CD4-positive, alpha-beta T cell (primary cell): ENCODE measurements at regions not wholly inside any gene's neighbourhood (a gene's known extent, or its start where the extent isn't known, plus 50 kb on each side); places are given as distances from the start of the nearest gene placed in this dataset.
"Not testable (repeated sequence)": the region's sequence is repeated elsewhere in the genome, so short reads cannot be mapped to it uniquely, and the experiment has no call there.

Source experiments
- ATAC-seq: fragments of 200-7000 bp; cut with Tn5 transposase; one replicate; pipeline ENCODE4 v1.10.0; 2022; ENCODE audit warnings: mild to moderate bottlenecking; ENCODE audit not compliant: poor library complexity
- CTCF ChIA-PET: fragments of 350-600 bp; sonication (Branson Sonifier 250); formaldehyde crosslinking; loops from one replicate; lab custom pipeline; 2021; ENCODE audit warnings: antibody characterized with exemption, inconsistent platforms; lab: Charles Lee
- POLR2A ChIA-PET: fragments of 350-600 bp; sonication (Branson Sonifier 250); formaldehyde crosslinking; loops from one replicate; lab custom pipeline; 2021; ENCODE audit warnings: antibody characterized with exemption, inconsistent platforms; lab: Charles Lee
- DNase-seq, 14 experiments: peaks; one replicate each; pipeline ENCODE4 v3.0.0-alpha.2; 2013 to 2020; ENCODE audit warnings: mixed read lengths in 2 of 14
- H3K27ac ChIP-seq, 2 donors: one replicate each; pipeline versions ENCODE4 v1.5.1 to v1.7.0; 2013; ENCODE audit warnings: low read length in 2 of 2, low read depth in 1 of 2, mild to moderate bottlenecking in 1 of 2
- H3K27me3 ChIP-seq, 2 experiments: 1 replicate in 1 of 2; 2 replicates in 1 of 2; pipeline versions ENCODE4 v1.6.1 to v1.7.0; 2013; ENCODE audit warnings: low read length in 2 of 2, control low read depth in 1 of 2, mild to moderate bottlenecking in 1 of 2, moderate library complexity in 1 of 2; ENCODE audit not compliant: insufficient read depth in 2 of 2, control insufficient read depth in 1 of 2
- H3K36me3 ChIP-seq: one replicate; pipeline ENCODE4 v1.6.1; 2013; ENCODE audit warnings: low read length, control low read depth; ENCODE audit not compliant: insufficient read depth
- H3K4me1 ChIP-seq: one replicate; pipeline ENCODE4 v1.6.1; 2013; ENCODE audit warnings: low read length, control low read depth; ENCODE audit not compliant: insufficient read depth
- H3K4me3 ChIP-seq: one replicate; pipeline ENCODE4 v1.5.1; 2013; ENCODE audit warnings: mild to moderate bottlenecking, low read length, moderate library complexity
- H3K9me3 ChIP-seq, 2 experiments: 1 replicate in 1 of 2; 2 replicates in 1 of 2; pipeline versions ENCODE4 v1.6.1 to v1.7.0; 2013; ENCODE audit warnings: low read length in 2 of 2, mild to moderate bottlenecking in 2 of 2, control low read depth in 1 of 2, moderate library complexity in 1 of 2; ENCODE audit not compliant: control insufficient read depth in 1 of 2, insufficient read depth in 1 of 2
- H3K27ac Mint-ChIP-seq: one replicate; pipeline ENCODE4 v1.8.0; 2020; ENCODE audit warnings: mixed read lengths
- H3K27me3 Mint-ChIP-seq: one replicate; pipeline ENCODE4 v1.8.0; 2021; ENCODE audit warnings: mixed read lengths
- H3K36me3 Mint-ChIP-seq: one replicate; pipeline ENCODE4 v1.8.0; 2021; ENCODE audit warnings: low read depth, mixed read lengths
- H3K4me1 Mint-ChIP-seq: one replicate; pipeline ENCODE4 v1.8.0; 2021; ENCODE audit warnings: low read depth, mixed read lengths
- H3K4me3 Mint-ChIP-seq: one replicate; pipeline ENCODE4 v1.8.0; 2020; ENCODE audit warnings: mild to moderate bottlenecking, mixed read lengths
- H3K9me3 Mint-ChIP-seq: one replicate; pipeline ENCODE4 v1.8.0; 2020; ENCODE audit warnings: mixed read lengths
- CTCF ChIP-seq: fragments of 200-600 bp; IDR thresholded peaks from one replicate; pipeline ENCODE4 v1.8.0; 2022; ENCODE audit warnings: antibody characterized with exemption, mild to moderate bottlenecking
- intact Hi-C, 2 experiments: fragments of 100-400 bp; cut with DNase I in 1 of 2; cut with micrococcal nuclease in 1 of 2; formaldehyde crosslinking; loops; one replicate each; pipeline versions ENCODE4 v1.15.1 to v1.9.0; 2023 to 2025; cut with DNase I, micrococcal nuclease

GRCh38 chr13:80523134-80523533 is 182.2 kb upstream of the SPRY2 start:
- H3K36me3 Mint-ChIP-seq, result no peaks in the 10 kb centered on the region
- DNase-seq (no peak), ATAC-seq (no peak)
- no peak overlapping the region for H3K4me3 ChIP-seq
- H3K27me3 ChIP-seq, result no peaks in the 10 kb centered on the region
- no peaks in the 10 kb centered on the region for H3K9me3 ChIP-seq
- H3K27ac Mint-ChIP-seq, result no peak overlapping the region
- H3K27me3 Mint-ChIP-seq, result no peaks in the 10 kb centered on the region
- CTCF ChIA-PET, result interaction anchor here (0.6 kb wide), 1 partner anchor 844 kb away, joined by 3 read pairs; no protein-coding TSS in a partner anchor
- H3K4me3 Mint-ChIP-seq, result no peak overlapping the region
- POLR2A ChIA-PET, result no interaction called here
- no peaks in the 10 kb centered on the region for H3K36me3 ChIP-seq
- H3K4me1 ChIP-seq, result no peaks in the 10 kb centered on the region
- intact Hi-C loops, result no loop called here
- H3K27ac ChIP-seq, result no peak overlapping the region
- H3K9me3 Mint-ChIP-seq, result peaks cover 4% of the 10 kb centered on the region
- no peak for TF ChIP-seq CTCF
- H3K4me1 Mint-ChIP-seq, result no peaks in the 10 kb centered on the region

- H3K27ac Mint-ChIP-seq, H3K27me3 ChIP-seq, H3K4me3 Mint-ChIP-seq, H3K36me3 Mint-ChIP-seq, H3K9me3 ChIP-seq, H3K4me1 ChIP-seq, H3K27me3 Mint-ChIP-seq, POLR2A ChIA-PET, DNase-seq, H3K9me3 Mint-ChIP-seq, H3K27ac ChIP-seq, H3K36me3 ChIP-seq, intact Hi-C loops, H3K4me1 Mint-ChIP-seq, ATAC-seq, H3K4me3 ChIP-seq: not testable (repeated sequence)
- CTCF ChIA-PET, result interaction anchor here (0.6 kb wide), 1 partner anchor 843 kb away, joined by 3 read pairs; no protein-coding TSS in a partner anchor
Measured at GRCh38 chr13:80522463-80522862, 181.5 kb upstream of the SPRY2 start.

GRCh38 chr13:80516818-80517348 is 176.0 kb upstream of the SPRY2 start:
- Mint-ChIP-seq H3K4me3 (no peak overlapping the region), H3K9me3 (peaks cover 6% of the 10 kb centered on the region), H3K27me3 (no peaks in the 10 kb centered on the region), H3K36me3 (no peaks in the 10 kb centered on the region), H3K27ac (no peak overlapping the region), H3K4me1 (no peaks in the 10 kb centered on the region)
- H3K36me3 ChIP-seq, result no peaks in the 10 kb centered on the region
- H3K4me3 ChIP-seq, result no peak overlapping the region
- DNase-seq, result no peak
- ChIA-PET POLR2A (no interaction called here), CTCF (interaction anchor here (0.8 kb wide), 1 partner anchor 15 kb away, joined by 3 read pairs; no protein-coding TSS in a partner anchor)
- peaks cover 0 to 7% of the 10 kb centered on the region in 2 experiments for H3K9me3 ChIP-seq
- intact Hi-C loops, result no loop called here
- no peak for ATAC-seq
- H3K27ac ChIP-seq, result no peak overlapping the region
- no peaks in the 10 kb centered on the region for H3K4me1 ChIP-seq
- no peak for TF ChIP-seq CTCF
- H3K27me3 ChIP-seq, result no peaks in the 10 kb centered on the region

- no peak for DNase-seq
- Histone ChIP-seq H3K9me3 (peaks cover 0 to 7% of the 10 kb centered on the region in 2 experiments), H3K27ac (no peak overlapping the region), H3K4me1 (no peaks in the 10 kb centered on the region), H3K27me3 (no peaks in the 10 kb centered on the region), H3K4me3 (no peak overlapping the region), H3K36me3 (no peaks in the 10 kb centered on the region)
- H3K27ac Mint-ChIP-seq, result no peak overlapping the region
- no peak for ATAC-seq
- POLR2A ChIA-PET, result no interaction called here
- intact Hi-C loops, result no loop called here
- no peaks in the 10 kb centered on the region for H3K4me1 Mint-ChIP-seq
- H3K27me3 Mint-ChIP-seq, result no peaks in the 10 kb centered on the region
- CTCF ChIA-PET, result no interaction called here
- no peak for TF ChIP-seq CTCF
- H3K4me3 Mint-ChIP-seq, result no peak overlapping the region
- no peaks in the 10 kb centered on the region for H3K36me3 Mint-ChIP-seq
- peaks cover 4% of the 10 kb centered on the region for H3K9me3 Mint-ChIP-seq
Measured at GRCh38 chr13:80515296-80515695, 174.4 kb upstream of the SPRY2 start.
